ENCODE measurements at regions not wholly inside any gene's neighbourhood (a gene's known extent, or its start where the extent isn't known, plus 50 kb on each side); places are given as distances from the start of the nearest gene placed in this dataset.

GRCh38 chr2:82827426-82827825 is 1631.7 kb downstream of the SUCLG1 start:
- no peaks in the 10 kb centered on the region for H3K27me3 ChIP-seq (replicated peaks; ENCODE audit: insufficient read depth, low read depth, low read length, poor library complexity)
- DNase-seq (ENCODE audit: low spot score) = no peak
- H3K36me3 ChIP-seq (ENCODE audit: insufficient read depth, low read length, poor library complexity, severe bottlenecking) = no peaks in the 10 kb centered on the region
- no peak overlapping the region for H3K4me3 ChIP-seq (ENCODE audit: low read depth, low read length, poor library complexity, severe bottlenecking)
- no peak for TF ChIP-seq CTCF (conservative IDR thresholded peaks at IDR 0.05; ENCODE audit: low read depth, low read length)
- no peak for TF ChIP-seq EZH2 (IDR thresholded peaks at IDR 0.05; ENCODE audit: borderline replicate concordance, low read depth, low read length, poor library complexity, severe bottlenecking)
- H3K9me3 ChIP-seq (ENCODE audit: low read depth, low read length, poor library complexity, severe bottlenecking) = peaks cover 35% of the 10 kb centered on the region
- intact Hi-C loops (cut with micrococcal nuclease; ENCODE audit: unreplicated experiment) = no loop called here
- BruUV-seq (replicated peaks) = no TSS peak
- H3K27ac ChIP-seq (ENCODE audit: low read depth, low read length, poor library complexity, severe bottlenecking) = no peak overlapping the region
- H3K4me1 ChIP-seq (ENCODE audit: insufficient read depth, low read length, poor library complexity, severe bottlenecking) = no peaks in the 10 kb centered on the region
- CTCF ChIA-PET = no interaction called here
- POLR2A ChIA-PET (ENCODE audit: low non-redundant PET) = no interaction called here

GRCh38 chr2:82826437-82826836 is 1632.6 kb downstream of the SUCLG1 start:
- ChIA-PET POLR2A (ENCODE audit: low non-redundant PET) (no interaction called here), CTCF (no interaction called here)
- Histone ChIP-seq H3K4me3 (ENCODE audit: low read depth, low read length, poor library complexity, severe bottlenecking) (no peak overlapping the region), H3K9me3 (ENCODE audit: low read depth, low read length, poor library complexity, severe bottlenecking) (peaks cover 36% of the 10 kb centered on the region), H3K27me3 (replicated peaks; ENCODE audit: insufficient read depth, low read depth, low read length, poor library complexity) (no peaks in the 10 kb centered on the region), H3K4me1 (ENCODE audit: insufficient read depth, low read length, poor library complexity, severe bottlenecking) (no peaks in the 10 kb centered on the region), H3K36me3 (ENCODE audit: insufficient read depth, low read length, poor library complexity, severe bottlenecking) (no peaks in the 10 kb centered on the region), H3K27ac (ENCODE audit: low read depth, low read length, poor library complexity, severe bottlenecking) (no peak overlapping the region)
- no peak for TF ChIP-seq EZH2 (IDR thresholded peaks at IDR 0.05; ENCODE audit: borderline replicate concordance, low read depth, low read length, poor library complexity, severe bottlenecking)
- no peak for TF ChIP-seq CTCF (conservative IDR thresholded peaks at IDR 0.05; ENCODE audit: low read depth, low read length)
- no TSS peak for BruUV-seq (replicated peaks)
- intact Hi-C loops (cut with micrococcal nuclease; ENCODE audit: unreplicated experiment) = no loop called here
- no peak for DNase-seq (ENCODE audit: low spot score)

- no peaks in the 10 kb centered on the region for H3K36me3 ChIP-seq (ENCODE audit: insufficient read depth, low read length, poor library complexity, severe bottlenecking)
- CTCF ChIA-PET = no interaction called here
- POLR2A ChIA-PET (ENCODE audit: low non-redundant PET) = no interaction called here
- no peak overlapping the region for H3K4me3 ChIP-seq (ENCODE audit: low read depth, low read length, poor library complexity, severe bottlenecking)
- no peak overlapping the region for H3K27ac ChIP-seq (ENCODE audit: low read depth, low read length, poor library complexity, severe bottlenecking)
- BruUV-seq (replicated peaks) = no TSS peak
- TF ChIP-seq CTCF (conservative IDR thresholded peaks at IDR 0.05; ENCODE audit: low read depth, low read length) (no peak), EZH2 (IDR thresholded peaks at IDR 0.05; ENCODE audit: borderline replicate concordance, low read depth, low read length, poor library complexity, severe bottlenecking) (no peak)
- no peaks in the 10 kb centered on the region for H3K27me3 ChIP-seq (replicated peaks; ENCODE audit: insufficient read depth, low read depth, low read length, poor library complexity)
- intact Hi-C loops (cut with micrococcal nuclease; ENCODE audit: unreplicated experiment) = no loop called here
- no peak for DNase-seq (ENCODE audit: low spot score)
- H3K4me1 ChIP-seq (ENCODE audit: insufficient read depth, low read length, poor library complexity, severe bottlenecking) = no peaks in the 10 kb centered on the region
- peaks cover 36% of the 10 kb centered on the region for H3K9me3 ChIP-seq (ENCODE audit: low read depth, low read length, poor library complexity, severe bottlenecking)
These were observed 1633.5 kb downstream of the SUCLG1 start for GRCh38 chr2:82825410-82826090.

Measured in A673 (cell line).